ENCODE measurements at regions not wholly inside any gene's neighbourhood (a gene's known extent, or its start where the extent isn't known, plus 50 kb on each side); places are given as distances from the start of the nearest gene placed in this dataset.

DNA sequence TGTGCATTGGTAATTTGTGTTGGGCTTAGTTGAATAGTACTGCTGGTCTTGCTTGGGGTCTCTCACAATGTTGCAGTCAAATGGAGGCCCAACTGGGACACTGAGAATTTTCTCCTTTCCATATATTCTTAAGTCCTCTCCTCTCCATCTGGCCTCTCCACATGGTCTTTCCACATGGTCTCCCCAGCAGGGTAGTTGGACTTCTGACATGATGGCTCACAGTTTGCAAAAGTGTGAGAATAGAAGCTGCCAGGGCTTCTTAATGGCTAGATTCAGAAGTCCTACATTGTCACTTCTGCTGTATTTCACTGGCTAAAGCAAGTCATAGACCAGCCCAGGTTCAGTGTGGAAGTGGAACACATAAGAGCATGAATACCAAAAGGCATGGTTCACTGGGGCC, 318.5 kb upstream of the TNP1 start:
- H3K4me3 ChIP-seq = no peak overlapping the region
- H3K4me1 ChIP-seq = peaks cover 0 to 5% (median 0%) of the 10 kb centered on the region in 4 donors
- intact Hi-C loops (cut with DNase I; ENCODE audit: low total_unique reads) = no loop called here
- H3K36me3 ChIP-seq = no peaks in the 10 kb centered on the region
- no peak for DNase-seq
- H3K9me3 ChIP-seq = no peaks in the 10 kb centered on the region
- H3K27me3 ChIP-seq = no peaks in the 10 kb centered on the region
- no peak for TF ChIP-seq POLR2A (IDR thresholded peaks at IDR 0.05)
- TF ChIP-seq POLR2AphosphoS5 (IDR thresholded peaks at IDR 0.05) = no peak
- TF ChIP-seq, protein P1, sequence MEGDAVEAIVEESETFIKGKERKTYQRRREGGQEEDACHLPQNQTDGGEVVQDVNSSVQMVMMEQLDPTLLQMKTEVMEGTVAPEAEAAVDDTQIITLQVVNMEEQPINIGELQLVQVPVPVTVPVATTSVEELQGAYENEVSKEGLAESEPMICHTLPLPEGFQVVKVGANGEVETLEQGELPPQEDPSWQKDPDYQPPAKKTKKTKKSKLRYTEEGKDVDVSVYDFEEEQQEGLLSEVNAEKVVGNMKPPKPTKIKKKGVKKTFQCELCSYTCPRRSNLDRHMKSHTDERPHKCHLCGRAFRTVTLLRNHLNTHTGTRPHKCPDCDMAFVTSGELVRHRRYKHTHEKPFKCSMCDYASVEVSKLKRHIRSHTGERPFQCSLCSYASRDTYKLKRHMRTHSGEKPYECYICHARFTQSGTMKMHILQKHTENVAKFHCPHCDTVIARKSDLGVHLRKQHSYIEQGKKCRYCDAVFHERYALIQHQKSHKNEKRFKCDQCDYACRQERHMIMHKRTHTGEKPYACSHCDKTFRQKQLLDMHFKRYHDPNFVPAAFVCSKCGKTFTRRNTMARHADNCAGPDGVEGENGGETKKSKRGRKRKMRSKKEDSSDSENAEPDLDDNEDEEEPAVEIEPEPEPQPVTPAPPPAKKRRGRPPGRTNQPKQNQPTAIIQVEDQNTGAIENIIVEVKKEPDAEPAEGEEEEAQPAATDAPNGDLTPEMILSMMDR (IDR thresholded peaks at IDR 0.05) = no peak
- no peak for TF ChIP-seq EP300 (IDR thresholded peaks at IDR 0.05)
- no peak overlapping the region for H3K27ac ChIP-seq

DNA sequence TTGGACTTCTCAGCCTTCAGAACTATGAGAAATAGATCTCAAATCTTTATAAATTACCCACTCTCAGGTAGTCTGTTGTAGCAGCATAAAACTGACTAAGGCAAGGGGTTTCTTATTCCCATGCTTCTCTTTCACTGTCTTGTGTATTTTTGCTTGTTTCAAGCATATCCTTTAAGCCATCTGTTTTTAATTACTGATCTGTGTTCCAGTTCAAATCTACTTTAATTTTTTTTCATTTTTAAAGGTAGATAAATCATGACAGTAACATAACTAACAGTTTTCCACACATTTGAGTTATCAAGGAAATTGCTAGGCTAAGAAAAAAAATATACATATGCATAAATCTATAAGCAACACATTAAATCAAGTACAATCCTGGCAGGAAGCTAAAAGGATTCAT, 317.9 kb upstream of the TNP1 start:
- TF ChIP-seq, protein P1 (IDR thresholded peaks at IDR 0.05) = no peak
- no peak for TF ChIP-seq POLR2AphosphoS5 (IDR thresholded peaks at IDR 0.05)
- no peak for TF ChIP-seq POLR2A (IDR thresholded peaks at IDR 0.05)
- no peak for TF ChIP-seq EP300 (IDR thresholded peaks at IDR 0.05)
- intact Hi-C loops (cut with DNase I; ENCODE audit: low total_unique reads) = no loop called here
- Histone ChIP-seq H3K36me3 (no peaks in the 10 kb centered on the region), H3K4me1 (no peaks in the 10 kb centered on the region), H3K4me3 (no peak overlapping the region), H3K27me3 (no peaks in the 10 kb centered on the region), H3K9me3 (no peaks in the 10 kb centered on the region), H3K27ac (no peak overlapping the region)
- DNase-seq = no peak

DNA sequence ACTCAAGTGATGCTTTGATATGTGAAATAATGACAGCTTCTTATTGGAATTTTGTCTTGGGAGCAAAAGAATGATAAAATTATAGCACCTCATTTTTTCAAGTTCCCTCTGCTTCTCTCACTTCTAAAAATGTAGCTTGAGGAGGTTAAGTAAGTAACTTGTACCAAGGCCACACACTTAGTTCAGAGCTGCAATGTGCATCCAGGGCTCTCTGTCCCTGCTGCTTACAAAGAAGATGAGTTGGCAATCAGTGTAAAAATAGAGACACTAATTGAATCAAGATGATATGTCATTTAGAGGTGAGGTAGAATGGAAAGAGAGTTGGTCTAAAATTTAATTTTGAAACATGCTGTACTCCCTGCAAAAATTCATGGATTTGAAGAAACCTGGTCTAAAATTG, 312.0 kb upstream of the TNP1 start:
- Histone ChIP-seq H3K4me3 (no peak overlapping the region), H3K4me1 (no peaks in the 10 kb centered on the region), H3K36me3 (no peaks in the 10 kb centered on the region), H3K9me3 (no peaks in the 10 kb centered on the region), H3K27ac (no peak overlapping the region), H3K27me3 (no peaks in the 10 kb centered on the region)
- TF ChIP-seq EP300 (IDR thresholded peaks at IDR 0.05) (no peak), POLR2A (IDR thresholded peaks at IDR 0.05) (no peak), POLR2AphosphoS5 (IDR thresholded peaks at IDR 0.05) (no peak)
- TF ChIP-seq, protein P1 (IDR thresholded peaks at IDR 0.05) = no peak
- intact Hi-C loops (cut with DNase I; ENCODE audit: low total_unique reads) = no loop called here
- DNase-seq = no peak

DNA sequence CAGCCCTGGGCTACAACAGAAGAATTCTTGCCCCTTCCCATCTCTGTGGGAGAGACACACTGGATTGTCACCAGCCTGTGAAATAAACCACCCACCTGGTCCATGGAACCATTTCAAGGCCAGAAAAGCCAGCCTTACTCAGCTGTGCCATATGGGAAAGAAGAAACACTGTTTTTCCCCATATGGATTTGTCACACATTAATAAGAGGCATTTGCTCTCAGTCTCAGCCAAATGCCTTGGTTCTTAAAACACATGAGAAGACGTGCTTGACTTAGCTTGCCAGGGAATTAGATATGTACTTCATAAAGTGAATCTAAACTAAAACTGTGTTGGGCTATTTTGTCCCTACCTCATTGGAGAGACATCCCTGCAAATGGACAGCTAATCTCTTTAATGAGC, 308.6 kb upstream of the TNP1 start:
- no peaks in the 10 kb centered on the region for H3K36me3 ChIP-seq
- WGBS, 5 donors = 54 to 84% (median 65%) methylated on average over 1 of the region's 1 CpG
- intact Hi-C loops (cut with DNase I; ENCODE audit: low total_unique reads) = loop anchor here (5.0 kb wide), 1 partner anchor 471 kb away; the partner anchor contains the start of gene IGFBP5

More for the DNA sequence above, 308.6 kb upstream of the TNP1 start:
- peak in 1 of 2 donors; percentile 57 for DNase-seq
- Histone ChIP-seq H3K27ac (peak overlapping the region in 1 of 5 donors; percentile 62), H3K4me1 (peaks cover 0 to 9% (median 0%) of the 10 kb centered on the region in 4 donors), H3K9me3 (no peaks in the 10 kb centered on the region), H3K27me3 (no peaks in the 10 kb centered on the region), H3K4me3 (no peak overlapping the region)
- TF ChIP-seq POLR2AphosphoS5 (IDR thresholded peaks at IDR 0.05) (no peak), EP300 (IDR thresholded peaks at IDR 0.05) (no peak), POLR2A (IDR thresholded peaks at IDR 0.05) (no peak)
- TF ChIP-seq, protein P1 (IDR thresholded peaks at IDR 0.05) = no peak
